Nucleus accumbens (tissue), 56 donors: ENCODE measurements at regions not wholly inside any gene's neighbourhood (a gene's known extent, or its start where the extent isn't known, plus 50 kb on each side); places are given as distances from the start of the nearest gene placed in this dataset.

Source experiments
- DNase-seq, 56 donors: peaks; one replicate each; lab custom pipeline; 2025; lab: John Stamatoyannopoulos, UW

DNA sequence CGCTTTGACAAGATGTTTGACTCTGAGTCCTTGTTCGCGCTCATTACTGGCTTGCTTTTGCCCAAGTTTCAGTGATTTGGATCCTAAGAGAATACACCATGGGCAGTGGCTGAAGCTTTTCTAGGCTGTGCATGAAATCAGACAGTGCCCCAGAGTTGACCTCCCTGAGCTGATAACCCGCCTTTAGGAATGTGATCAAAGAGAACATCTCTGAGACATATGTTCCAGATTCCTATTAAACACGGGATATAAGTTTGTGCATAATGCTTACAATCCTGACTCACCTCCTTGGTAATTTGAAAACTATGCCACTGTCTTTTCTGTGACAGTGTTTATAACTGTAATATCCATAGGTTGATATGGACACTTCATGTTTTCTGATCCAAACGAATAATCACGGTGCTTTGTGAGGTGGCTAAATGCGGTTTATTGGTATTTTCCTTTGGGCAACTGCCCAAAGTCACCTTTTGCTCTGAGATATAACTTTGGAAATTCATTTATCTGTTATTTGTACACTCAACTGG is 732.9 kb downstream of the MTRR start:
- DNase-seq, result no peak

DNA sequence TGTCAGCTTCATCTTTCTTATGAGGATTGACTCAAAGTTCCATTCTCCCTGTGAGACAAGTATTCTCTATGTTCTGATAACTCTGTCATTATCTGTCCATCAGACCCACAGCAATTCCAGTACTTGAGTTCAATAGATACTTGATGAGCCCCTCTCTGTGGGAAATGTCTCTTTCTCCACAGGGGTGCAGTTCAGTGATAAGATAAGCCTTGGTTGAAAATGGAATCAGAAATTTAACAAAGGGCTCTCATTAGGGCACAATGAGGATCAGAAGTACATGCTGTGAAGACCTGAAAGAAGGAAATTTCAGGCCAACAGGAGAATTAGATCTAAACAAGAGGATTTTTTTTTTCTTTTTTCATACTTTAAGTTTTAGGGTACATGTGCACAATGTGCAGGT is 737.3 kb downstream of the MTRR start:
- no peak for DNase-seq

DNA sequence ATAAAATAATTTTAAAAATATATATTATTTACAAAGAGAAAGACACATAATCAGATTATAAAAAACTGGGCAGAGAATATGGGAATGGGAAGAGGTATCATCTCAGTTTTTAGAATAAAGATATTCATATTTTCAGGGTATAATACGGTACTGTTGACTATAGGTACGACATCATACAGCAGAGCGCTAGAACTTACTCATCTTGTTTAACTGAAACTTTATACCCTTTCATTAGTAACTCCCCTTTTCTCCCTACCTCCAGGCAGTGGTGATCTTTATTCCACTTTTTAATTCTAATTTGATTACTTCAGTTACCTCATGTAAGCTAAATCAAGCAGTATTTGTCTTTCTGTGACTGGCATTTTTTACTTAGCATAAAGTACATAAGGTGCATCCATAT is 742.1 kb downstream of the MTRR start:
- no peak for DNase-seq

DNA sequence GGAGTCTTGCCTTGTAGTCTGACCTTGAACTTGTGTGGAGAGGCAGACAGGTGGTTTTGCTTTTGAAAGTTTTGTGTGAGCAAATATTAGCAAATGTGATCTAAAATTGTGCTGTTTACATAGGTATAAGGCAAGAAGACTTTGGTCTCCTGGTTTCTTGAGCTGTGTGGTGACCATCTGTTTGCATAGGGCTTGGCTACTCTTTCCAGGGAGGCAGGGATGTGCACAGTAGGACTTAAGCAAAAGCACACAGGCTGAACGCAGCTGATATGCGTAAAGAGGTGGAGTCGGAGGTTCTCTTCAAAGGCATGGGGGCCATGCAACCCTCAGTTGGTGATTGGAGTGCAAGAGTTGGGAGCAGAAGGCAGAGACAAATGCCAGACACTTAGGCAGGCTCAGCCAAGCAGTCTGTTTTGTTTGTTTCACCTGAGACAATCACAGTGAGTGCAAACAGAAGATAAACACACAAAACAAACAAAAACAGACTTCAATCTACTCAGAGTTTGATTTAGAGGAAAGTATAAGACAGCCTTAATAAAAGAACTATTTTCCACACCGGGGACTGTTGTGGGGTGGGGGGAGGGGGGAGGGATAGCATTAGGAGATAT is 744.2 kb downstream of the MTRR start:
- no peak for DNase-seq

DNA sequence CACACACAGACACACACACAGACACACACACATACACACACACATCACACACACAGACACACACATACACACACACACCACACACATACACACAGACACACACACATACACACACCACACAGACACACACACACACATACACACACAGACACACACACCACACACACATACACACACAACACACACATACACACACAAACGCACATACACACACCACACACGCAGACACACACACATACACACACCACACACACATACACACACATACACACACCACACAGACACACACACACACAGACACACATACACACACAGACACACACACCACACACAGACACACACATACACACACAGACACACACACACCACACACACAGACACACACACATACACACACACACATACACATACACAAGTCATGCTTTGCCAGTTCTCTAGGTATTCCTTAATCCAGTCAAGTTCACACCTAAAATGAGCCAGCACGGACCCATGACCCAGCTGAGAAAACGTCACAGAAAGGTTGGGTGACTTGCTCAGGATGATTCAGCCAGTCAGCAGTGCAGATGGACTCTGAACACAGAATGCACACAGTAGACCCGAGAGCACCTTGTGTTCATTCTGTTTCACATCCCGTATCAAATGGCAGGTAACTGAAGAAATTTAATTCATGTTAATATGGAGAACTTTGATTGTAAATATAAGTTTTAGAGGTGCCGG is 746.4 kb downstream of the MTRR start:
- no peak for DNase-seq

DNA sequence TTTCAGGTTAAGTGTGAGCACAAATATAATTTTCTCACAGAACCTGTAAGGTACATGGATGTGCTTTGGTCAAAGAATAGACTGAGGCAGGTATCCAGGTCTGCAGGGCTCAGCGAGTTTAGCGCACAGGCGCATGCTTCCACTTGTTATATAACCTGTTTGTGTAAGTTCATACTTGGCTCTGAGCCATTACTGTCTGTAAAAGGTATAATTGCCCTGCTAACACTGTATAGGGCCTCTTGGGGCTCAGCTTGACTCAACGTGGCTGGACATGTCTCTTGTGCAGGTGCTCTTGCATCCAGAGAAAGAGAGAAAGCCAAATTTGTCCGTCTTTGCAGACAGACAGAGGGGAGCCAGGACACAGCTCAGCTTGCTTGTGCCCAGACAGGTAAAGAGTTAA is 759.6 kb downstream of the MTRR start:
- DNase-seq, result no peak

DNA sequence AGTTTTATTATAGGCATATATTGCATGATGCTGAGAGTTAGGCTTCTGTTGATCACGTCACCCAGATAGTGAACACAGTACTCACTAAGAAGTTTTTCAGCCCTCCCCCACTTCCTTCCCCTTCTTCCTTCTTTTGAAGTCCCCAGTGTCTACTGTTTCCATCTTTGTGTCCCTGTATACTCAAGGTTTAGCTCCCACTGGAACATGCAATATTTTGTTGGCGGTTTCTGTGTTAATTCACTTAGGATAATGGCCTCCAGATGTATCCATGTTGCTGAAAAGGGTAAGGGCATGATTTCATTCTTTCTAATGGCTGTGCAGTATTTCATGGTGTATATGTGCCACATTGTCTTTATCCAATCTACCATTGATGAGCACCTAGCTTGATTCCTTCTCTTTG is 764.3 kb downstream of the MTRR start:
- DNase-seq, result no peak

DNA sequence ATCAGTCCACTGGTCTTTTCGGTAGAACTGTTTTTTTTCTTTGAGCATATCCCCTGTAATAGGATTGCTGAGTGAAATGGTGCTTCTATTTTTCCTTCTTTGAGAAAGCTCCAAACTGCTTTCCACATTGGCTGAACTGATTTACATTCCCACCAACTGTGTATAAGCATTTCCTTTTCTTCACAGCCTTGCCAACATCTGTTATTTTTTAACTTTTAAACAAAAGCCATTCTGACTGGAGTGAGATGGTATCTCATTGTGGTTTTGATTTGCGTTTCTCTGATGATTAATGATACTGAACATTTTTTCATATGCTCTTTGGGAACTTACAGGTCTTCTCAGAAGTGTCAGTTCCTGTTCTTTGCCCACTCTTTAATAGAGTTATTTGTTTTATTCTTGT is 764.7 kb downstream of the MTRR start:
- no peak for DNase-seq

DNA sequence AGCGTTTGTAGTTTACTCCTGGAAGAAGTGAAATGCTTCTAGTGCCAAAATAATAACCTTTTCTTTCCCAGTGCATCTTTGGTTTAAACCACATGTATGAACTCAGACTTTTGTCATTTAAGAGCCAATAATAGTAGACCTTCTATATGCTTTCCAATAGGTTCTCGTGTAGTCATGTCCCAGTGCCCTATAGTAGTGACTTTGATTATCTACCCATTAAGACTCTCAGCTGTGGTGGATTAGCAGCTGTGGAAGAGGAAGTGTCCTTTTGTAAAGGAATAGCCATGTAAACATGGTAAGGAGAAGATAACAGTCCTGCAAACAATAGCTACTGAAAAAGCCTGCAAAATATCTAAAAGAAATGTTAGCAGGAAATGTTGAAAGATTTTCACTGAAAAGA is 765.3 kb downstream of the MTRR start:
- no peak for DNase-seq

DNA sequence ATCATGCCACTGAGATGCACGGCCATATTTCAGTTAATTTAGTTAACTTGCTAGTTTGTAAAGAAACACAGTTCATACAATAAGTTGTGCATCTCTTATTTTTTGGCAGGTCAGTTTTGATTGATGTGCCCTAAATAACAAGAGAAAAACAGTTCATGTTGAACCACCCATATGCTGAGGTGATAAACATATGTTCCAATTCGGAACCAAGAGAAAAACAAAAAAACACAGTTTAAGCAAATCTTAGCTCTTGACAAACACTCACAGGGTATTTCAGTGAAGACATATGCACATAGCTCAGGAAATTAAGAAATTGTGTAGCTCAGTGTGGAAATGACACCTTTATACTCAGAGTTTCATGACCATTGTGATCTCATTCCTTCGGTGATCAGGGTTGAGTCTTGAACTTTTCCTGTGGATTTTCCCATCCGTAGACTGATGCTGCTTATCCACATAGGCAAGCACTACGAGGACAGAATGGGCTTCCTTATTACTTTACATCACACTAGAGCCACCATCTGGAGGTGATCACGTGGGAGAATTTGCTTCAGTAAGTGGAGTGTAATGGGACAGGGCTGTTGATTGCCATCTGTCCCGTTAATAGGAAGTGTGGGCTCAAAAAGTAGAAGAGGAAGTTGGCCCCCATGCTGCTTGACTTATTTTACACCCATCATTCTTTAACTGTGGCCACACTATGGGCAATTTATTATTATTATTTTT is 773.0 kb downstream of the MTRR start:
- no peak for DNase-seq

DNA sequence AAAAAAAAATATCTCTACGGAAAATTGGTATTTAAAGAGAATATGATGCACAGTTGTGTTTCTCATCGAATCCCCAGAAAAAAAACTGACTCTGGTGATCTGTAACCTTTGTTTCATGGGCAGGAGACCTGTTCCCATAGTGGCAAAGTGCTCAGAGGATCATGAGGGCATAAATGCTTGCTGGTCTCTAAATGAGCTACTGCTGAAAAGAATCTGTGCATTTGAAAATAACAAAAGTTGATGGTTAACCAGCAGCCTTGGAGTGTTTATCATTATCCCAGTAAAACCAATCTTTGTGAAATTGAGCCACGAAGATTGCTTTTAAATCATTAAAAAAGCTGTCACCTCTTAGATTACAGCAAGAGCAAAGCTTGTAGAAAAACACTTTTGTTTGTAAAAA is 775.4 kb downstream of the MTRR start:
- DNase-seq, result no peak

DNA sequence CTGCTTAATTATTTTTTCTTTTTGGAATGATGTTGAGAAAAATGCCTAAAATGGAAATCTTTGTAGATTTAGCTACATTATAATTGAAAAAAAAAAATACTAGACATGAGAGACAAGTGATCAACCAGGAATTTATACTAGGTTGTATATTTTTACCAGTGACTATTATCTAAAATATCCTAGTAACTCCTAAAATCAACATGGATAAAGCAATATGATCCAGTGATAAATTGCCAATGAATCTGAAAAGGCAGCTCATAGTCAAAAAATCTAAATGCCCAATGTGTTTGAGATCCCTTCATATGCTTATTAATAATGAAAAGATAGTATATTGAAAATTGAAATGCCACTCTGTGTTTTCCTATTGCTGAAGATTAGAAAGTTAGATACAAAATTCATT is 778.2 kb downstream of the MTRR start:
- DNase-seq, result no peak

DNA sequence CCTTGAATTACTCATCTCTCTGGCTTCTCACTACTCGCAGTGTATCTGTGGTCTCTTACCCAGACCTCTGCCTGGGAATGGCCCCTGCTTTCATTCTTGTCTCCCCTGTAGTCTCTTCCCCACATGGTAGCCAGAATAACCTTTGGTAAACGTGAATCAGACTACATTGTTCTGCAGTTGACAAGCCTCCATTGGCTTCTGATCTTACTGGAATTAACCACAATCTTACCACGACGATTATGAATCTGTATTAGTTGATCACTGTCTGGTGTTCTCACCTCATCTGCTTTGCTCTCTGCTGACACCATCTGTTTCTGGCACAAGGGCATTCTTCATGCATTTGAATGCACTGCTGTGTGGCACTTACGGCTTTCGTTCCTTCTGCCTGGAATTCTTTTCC is 781.2 kb downstream of the MTRR start:
- DNase-seq, result no peak

DNA sequence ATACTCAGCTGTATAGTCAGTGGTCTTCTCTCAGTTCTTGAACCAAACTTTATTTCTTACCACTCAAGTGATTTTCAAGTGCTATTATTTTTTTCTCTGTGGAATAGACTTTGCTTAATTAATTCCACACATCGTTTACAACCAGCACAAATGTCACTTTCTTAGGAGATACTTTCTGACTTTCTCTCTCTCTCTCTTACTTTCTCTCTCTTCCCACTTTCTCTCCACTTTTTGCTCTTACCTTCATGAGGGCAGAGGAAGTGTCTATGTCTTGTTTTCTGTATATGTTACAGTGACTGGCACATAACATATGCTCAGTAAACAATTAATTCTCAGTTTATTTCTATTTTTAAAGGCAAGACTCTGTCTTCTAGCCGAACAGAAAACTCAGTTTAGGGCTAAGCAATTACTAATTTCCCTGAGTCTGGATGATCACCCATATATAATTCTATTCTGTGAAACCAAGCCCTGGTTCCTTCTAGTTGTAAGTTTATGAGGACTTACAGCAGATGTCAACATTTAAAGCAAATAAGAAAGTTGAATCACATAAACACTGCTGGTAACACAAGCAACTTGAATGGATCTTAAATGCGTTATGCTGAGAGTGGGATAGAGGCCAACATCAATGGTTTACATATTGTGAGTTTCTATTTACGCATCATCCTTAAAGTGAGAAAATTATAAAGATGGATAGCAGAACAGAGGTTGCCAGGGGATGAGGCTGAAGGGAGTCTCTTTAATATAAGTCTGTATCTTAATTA is 791.4 kb downstream of the MTRR start:
- no peak for DNase-seq

DNA sequence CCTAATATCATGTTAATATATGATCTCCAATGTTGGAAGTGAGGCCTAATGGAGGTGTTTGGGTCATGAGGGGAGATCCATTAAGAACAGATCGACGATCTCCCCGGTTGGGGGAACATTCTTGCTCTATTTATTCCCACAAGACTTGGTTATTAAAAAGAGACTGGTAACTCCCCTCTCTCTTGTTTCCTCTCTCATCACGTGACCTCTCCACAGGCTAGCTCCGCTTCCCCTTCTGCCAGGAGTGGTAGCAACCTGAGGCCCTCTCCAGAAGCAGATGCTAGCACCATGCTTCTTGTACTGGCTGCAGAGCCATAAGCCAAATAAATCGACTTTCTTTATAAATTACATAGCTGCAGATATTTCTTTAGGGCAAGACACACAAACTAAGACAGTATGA is 794.4 kb downstream of the MTRR start:
- no peak for DNase-seq

DNA sequence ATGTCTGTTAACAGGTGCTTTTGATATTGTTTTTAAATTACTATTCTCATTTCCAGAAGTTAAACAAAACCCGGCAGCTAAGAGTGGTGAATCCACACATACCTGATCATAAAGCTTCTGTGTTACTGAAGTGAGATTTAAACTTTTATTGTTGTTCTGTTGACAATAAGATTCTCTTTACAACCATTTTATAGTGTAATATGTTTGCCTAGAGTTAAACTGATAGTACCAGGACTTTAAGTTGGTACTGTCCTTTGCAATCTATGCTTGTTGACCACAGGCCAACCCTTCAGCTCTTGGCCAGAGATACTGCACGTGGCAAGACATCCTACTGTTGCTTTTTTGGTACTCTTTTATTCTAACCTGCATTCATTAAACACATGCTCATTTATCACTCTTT is 806.2 kb downstream of the MTRR start:
- DNase-seq, result no peak

DNA sequence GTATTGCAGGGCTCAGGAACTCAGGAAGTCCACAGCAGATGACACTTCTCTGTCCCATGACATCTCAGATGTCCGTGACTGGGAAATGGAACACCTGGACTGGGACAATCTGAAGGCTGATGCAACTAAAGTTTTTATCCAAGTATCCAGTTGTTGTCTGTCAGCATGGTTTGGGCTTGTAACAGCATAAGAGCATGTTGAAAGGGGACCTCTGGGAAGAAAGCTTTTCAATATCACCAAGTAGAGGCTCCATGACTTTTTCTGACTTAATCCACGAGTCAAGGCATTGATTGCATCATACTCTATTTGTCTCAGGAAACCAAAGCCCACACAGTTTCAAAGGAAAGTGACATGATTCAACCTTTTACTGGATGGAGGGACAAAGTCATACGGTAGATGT is 807.7 kb downstream of the MTRR start:
- no peak for DNase-seq

DNA sequence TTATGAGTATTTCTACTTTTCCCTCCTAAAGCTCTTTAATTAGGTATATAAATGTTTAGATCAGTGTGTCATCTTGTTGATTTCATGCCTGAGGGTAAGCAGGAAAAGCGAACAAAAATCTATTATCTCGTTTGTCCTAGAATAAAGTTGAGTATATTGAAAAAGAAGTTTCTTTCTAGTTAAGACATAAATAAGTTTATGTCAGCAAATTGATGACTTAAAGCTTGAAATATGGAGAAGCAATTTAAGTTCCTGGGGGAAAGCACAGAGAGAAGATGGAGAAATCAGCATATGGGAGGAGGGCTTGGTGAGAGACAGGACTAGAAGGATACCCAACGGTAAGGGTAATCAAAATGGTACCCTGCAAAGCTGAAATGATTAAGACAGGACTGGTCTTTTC is 813.4 kb downstream of the MTRR start:
- DNase-seq, result no peak

DNA sequence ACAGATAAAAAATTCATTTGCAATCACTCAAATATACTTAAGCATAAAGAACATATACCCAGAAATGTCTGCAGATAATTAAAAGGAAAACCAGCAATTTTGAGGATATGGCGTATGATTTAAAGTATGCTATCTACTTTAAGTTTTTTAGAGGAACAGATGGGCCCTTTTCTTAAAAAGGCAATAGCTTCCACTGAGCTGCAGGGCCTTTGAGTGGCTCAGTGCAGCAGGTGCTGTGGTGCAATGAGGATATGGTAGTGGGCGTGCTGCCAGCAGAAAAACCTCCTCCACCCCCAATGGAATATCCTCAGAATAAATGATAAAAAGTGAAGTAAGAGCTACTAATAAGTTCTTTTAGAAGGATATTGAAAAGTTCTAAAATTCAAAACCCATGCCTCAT is 814.5 kb downstream of the MTRR start:
- no peak for DNase-seq

DNA sequence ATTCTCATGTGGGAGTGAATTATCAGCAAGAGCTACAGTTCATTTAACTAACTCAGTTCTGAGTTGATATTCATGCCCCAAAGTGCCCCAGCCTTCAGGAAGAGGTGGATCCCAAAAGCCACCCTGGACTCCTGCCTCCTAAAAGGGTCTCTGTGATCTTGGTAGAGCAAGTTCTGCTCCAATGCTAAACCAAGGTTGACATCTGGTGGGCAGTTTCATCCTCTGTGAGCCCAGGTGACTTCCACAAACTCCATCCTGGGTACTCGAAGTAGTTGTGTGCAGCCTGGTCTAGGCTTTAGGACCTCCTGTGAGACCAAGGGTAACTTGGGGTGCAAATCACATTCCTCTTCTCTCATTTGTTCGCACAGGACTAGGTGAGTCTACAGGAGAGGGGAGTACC is 816.8 kb downstream of the MTRR start:
- peak in 1 of 56 donors; percentile 4 for DNase-seq

DNA sequence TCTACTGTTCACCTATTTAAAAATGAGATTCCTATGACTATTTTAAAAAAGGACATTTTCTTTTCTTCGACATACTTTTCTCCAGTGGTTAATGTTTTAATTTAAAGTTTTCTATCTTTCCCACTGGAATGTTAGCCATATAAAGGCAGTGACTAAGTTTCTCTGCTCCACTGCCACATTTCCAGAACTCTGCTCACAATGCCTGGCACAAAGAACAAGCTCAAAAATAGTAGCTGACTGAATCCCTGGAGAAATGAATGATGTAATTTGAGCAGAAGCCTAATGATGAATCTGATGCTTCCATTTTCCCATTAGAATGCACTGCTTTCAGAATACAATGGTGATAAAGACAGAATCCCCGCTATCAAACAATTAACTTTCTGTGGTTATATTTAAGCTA is 817.8 kb downstream of the MTRR start:
- peak in 5 of 56 donors; percentile 4 to 40 (median 10) for DNase-seq
